Prostate gland (tissue), 2 donors: ENCODE measurements at regions not wholly inside any gene's neighbourhood (a gene's known extent, or its start where the extent isn't known, plus 50 kb on each side); places are given as distances from the start of the nearest gene placed in this dataset.
A peak's percentile ranks its signal among the peaks of the same experiment; 100 is the strongest.

Experiments used
- DNase-seq: peaks from one replicate; pipeline ENCODE4 v3.0.0-alpha.2; 2019; ENCODE audit warnings: low spot score
- H3K27ac ChIP-seq, 2 donors: fragments of 200-600 bp; sonication (generic); 2 replicates each; pipeline ENCODE4 v1.5.1; 2017 to 2019
- H3K27me3 ChIP-seq: fragments of 200-600 bp; sonication (generic); replicated peaks from 2 replicates; pipeline ENCODE4 v1.5.1; 2019; ENCODE audit not compliant: insufficient read depth
- H3K36me3 ChIP-seq, 2 donors: fragments of 200-600 bp; sonication (generic); 1 replicate in 1 of 2; 2 replicates in 1 of 2; pipeline versions ENCODE4 v1.5.1 to v1.8.1; 2017 to 2019
- H3K4me1 ChIP-seq: fragments of 200-600 bp; sonication (generic); replicated peaks from 2 replicates; pipeline ENCODE4 v1.5.1; 2019
- H3K4me3 ChIP-seq, 2 donors: fragments of 200-600 bp; sonication (generic); 2 replicates each; pipeline ENCODE4 v1.5.1; 2017 to 2019
- H3K9me3 ChIP-seq: fragments of 200-600 bp; sonication (generic); 2 replicates; pipeline ENCODE4 v1.5.1; 2017
- POLR2A ChIP-seq: fragments of 450-650 bp; IDR thresholded peaks from one replicate; pipeline ENCODE4 v1.6.1; 2016; ENCODE audit warnings: antibody characterized with exemption, mild to moderate bottlenecking
- POLR2AphosphoS5 ChIP-seq: sonication (generic); formaldehyde crosslinking; IDR thresholded peaks from one replicate; pipeline ENCODE4 v1.6.1; 2017; ENCODE audit warnings: antibody characterized with exemption
- WGBS: methylation state at CpG from one replicate; pipeline ENCODE4 v1.1.5; 2018; 5-methylcytosine and 5-hydroxymethylcytosine counted together
- intact Hi-C: fragments of 100-400 bp; cut with DNase I; formaldehyde crosslinking; loops from one replicate; pipeline ENCODE4 v1.14.2; 2022
- TF ChIP-seq, protein P1 (sequence below), 4 experiments: fragments of 200-600 bp in 2 of 4; fragments of 450-650 bp in 2 of 4; sonication (generic) in 2 of 4; IDR thresholded peaks; 1 replicate in 3 of 4; 2 replicates in 1 of 4; pipeline ENCODE4 v1.5.1; 2016 to 2019; ENCODE audit warnings: antibody characterized with exemption in 4 of 4, mild to moderate bottlenecking in 2 of 4, moderate library complexity in 2 of 4

DNA sequence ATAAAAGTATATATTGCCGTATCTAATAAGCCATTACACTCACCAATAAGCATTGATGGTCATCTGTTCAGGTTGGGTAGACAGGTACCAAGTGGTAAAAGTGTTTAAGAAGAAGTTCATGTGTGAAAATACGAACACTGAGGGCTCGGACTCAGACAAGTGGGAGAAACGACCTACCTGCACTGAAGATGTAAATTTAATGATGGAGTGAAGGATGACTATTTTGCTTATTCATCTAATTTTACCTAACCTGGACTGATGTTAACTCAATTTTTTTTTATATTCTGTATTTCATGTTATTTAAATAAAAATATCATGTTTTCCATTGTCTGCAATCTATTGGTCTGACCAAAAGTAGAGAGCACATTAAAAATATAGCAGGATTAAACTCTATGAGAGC lies 469.1 kb upstream of the BTBD3 start:
- Histone ChIP-seq H3K4me3 (no peak overlapping the region), H3K27me3 (no peaks in the 10 kb centered on the region), H3K9me3 (no peaks in the 10 kb centered on the region), H3K36me3 (no peaks in the 10 kb centered on the region), H3K4me1 (no peaks in the 10 kb centered on the region), H3K27ac (no peak overlapping the region)
- DNase-seq = no peak
- intact Hi-C loops = no loop called here
- TF ChIP-seq POLR2AphosphoS5 = no peak
- 96% methylated on average over 4 of the region's 4 CpGs for WGBS

DNA sequence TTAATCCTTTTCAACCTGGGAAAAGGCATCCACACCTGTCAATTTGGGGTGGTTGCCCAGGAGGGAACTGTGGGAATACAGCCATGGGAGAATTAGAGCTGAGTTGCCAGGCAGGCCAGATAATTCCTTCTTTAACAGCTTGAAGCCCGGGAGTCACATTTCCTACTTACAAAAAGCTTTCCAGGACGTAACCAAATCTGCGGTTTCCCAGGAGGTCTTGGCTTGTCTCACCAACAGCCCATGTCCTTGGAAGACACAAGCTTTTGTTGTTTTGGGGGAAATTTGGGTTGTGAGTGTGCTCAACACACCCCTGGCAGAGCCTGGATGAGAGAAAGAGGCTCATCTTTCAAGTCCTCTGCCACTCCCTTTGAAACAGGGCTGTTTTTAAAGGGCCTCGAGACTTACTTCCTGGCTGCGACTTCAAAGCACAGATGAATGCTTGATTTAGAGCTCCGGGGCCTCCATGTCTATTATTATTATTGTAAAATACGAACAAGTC lies 465.9 kb upstream of the BTBD3 start:
- no peaks in the 10 kb centered on the region for H3K36me3 ChIP-seq
- intact Hi-C loops = loop anchor here (5.0 kb wide), 1 partner anchor 50 kb away; no protein-coding TSS in a partner anchor
- no peak for TF ChIP-seq POLR2A
- TF ChIP-seq POLR2AphosphoS5 = peak; percentile 32
- H3K27ac ChIP-seq = no peak overlapping the region
- 12% methylated on average over 7 of the region's 7 CpGs for WGBS
- H3K27me3 ChIP-seq = no peaks in the 10 kb centered on the region
- no peaks in the 10 kb centered on the region for H3K9me3 ChIP-seq
- H3K4me1 ChIP-seq = no peaks in the 10 kb centered on the region
- DNase-seq = peak; percentile 15
- H3K4me3 ChIP-seq = no peak overlapping the region

DNA sequence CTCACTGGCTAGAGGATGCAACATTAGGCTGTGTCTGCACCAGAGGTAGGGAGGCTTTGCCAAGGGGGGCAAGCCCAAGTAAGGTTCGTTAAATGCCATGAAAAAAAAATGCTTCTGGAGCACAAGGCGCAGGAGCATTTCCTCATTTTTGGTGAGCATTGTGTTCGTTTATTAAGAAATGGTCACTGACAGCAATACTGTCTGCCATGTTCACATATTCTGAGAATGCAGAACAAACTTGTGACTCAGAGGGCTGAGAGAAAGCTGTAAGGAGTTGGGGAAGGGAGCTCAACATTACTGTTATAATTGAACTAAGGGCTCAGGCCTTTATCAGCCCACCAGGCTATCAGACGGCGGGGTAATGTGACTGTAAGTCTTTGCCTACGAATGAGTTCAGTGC lies 465.4 kb upstream of the BTBD3 start:
- H3K4me1 ChIP-seq = no peaks in the 10 kb centered on the region
- no peaks in the 10 kb centered on the region for H3K9me3 ChIP-seq
- no peaks in the 10 kb centered on the region for H3K36me3 ChIP-seq
- TF ChIP-seq, protein P1, sequence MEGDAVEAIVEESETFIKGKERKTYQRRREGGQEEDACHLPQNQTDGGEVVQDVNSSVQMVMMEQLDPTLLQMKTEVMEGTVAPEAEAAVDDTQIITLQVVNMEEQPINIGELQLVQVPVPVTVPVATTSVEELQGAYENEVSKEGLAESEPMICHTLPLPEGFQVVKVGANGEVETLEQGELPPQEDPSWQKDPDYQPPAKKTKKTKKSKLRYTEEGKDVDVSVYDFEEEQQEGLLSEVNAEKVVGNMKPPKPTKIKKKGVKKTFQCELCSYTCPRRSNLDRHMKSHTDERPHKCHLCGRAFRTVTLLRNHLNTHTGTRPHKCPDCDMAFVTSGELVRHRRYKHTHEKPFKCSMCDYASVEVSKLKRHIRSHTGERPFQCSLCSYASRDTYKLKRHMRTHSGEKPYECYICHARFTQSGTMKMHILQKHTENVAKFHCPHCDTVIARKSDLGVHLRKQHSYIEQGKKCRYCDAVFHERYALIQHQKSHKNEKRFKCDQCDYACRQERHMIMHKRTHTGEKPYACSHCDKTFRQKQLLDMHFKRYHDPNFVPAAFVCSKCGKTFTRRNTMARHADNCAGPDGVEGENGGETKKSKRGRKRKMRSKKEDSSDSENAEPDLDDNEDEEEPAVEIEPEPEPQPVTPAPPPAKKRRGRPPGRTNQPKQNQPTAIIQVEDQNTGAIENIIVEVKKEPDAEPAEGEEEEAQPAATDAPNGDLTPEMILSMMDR (IDR thresholded peaks at IDR 0.05) = no peak
- TF ChIP-seq POLR2A (no peak), POLR2AphosphoS5 (no peak)
- no peak for DNase-seq
- no peak overlapping the region for H3K27ac ChIP-seq
- WGBS = 25% methylated on average over 6 of the region's 6 CpGs
- intact Hi-C loops = loop anchor here (5.0 kb wide), 1 partner anchor 50 kb away; no protein-coding TSS in a partner anchor
- no peaks in the 10 kb centered on the region for H3K27me3 ChIP-seq
- no peak overlapping the region for H3K4me3 ChIP-seq

DNA sequence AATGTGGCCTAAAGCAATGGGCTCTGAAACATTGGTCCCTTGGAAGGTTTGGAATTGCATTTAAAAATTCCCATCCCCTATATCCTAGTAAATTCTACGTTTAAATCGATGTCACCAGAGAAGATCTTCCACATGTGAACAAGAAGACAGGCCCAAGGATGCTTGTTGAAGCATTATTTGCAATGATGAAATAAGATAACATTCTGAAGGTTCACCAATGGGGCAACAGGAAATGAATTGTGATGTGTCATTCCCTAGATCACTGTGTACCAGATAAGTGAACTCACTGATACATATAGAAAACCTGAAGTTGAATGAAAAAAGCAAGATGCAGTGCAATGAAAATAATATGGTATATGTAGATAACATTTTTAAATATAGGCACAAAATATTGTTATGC lies 464.3 kb upstream of the BTBD3 start:
- intact Hi-C loops = loop anchor here (5.0 kb wide), 1 partner anchor 51 kb away; no protein-coding TSS in a partner anchor
- no peak for DNase-seq
- Histone ChIP-seq H3K27me3 (no peaks in the 10 kb centered on the region), H3K4me1 (no peaks in the 10 kb centered on the region), H3K27ac (no peak overlapping the region), H3K9me3 (no peaks in the 10 kb centered on the region), H3K4me3 (no peak overlapping the region), H3K36me3 (no peaks in the 10 kb centered on the region)
- WGBS = 84% methylated on average over 2 of the region's 2 CpGs
- TF ChIP-seq POLR2A (no peak), POLR2AphosphoS5 (no peak)
- TF ChIP-seq, protein P1 (IDR thresholded peaks at IDR 0.05) = no peak

DNA sequence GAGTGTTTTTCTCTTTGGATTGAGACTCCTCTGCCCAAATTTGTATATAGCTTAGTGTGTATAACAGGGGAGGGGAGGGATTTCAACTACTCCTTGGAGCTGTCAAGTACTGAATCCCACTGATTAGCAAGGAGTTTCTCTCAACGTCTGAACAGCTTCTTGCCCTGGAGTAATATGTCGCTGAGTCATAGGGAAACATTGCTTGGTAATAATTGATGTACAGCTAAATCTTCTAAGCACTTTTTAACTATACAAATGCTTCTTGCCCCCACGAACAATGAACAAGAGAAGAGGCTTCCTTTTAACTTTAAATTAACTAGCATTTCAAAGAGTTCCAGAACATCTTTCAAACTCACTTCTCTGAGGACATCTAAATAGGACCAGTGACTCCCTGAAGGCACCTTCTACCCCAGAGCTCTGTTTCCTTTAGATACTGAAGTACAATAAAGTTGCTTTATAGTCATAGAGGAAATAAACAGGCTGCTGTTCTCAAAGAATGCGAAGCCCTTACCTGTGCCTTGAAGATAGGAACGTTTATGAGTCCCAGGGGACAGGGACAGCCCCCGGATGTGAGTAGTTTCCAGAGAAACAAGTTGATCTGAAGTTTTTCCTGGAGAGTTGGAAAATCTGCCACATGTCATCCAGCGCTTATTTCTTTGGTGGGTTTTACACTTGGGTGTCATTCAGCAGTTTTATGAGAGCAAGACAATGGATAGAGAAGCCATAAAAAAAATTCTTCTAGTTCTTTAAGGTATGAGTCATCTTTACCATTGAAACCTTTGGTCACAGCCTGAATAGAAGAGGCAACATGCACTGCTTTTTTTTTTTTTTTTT lies 462.5 kb upstream of the BTBD3 start:
- Histone ChIP-seq H3K27me3 (no peaks in the 10 kb centered on the region), H3K4me1 (no peaks in the 10 kb centered on the region), H3K36me3 (no peaks in the 10 kb centered on the region), H3K4me3 (no peak overlapping the region), H3K27ac (no peak overlapping the region), H3K9me3 (no peaks in the 10 kb centered on the region)
- no peak for DNase-seq
- 23% methylated on average over 7 of the region's 7 CpGs for WGBS
- TF ChIP-seq, protein P1 (IDR thresholded peaks at IDR 0.05) = no peak
- TF ChIP-seq POLR2AphosphoS5 (peak; percentile 33), POLR2A (no peak)
- intact Hi-C loops = loop anchor here (5.0 kb wide), 1 partner anchor 53 kb away; no protein-coding TSS in a partner anchor
